ENCODE measurements at regions not wholly inside any gene's neighbourhood (a gene's known extent, or its start where the extent isn't known, plus 50 kb on each side); places are given as distances from the start of the nearest gene placed in this dataset.
"Not testable (repeated sequence)": the region's sequence is repeated elsewhere in the genome, so short reads cannot be mapped to it uniquely, and the experiment has no call there.

DNA sequence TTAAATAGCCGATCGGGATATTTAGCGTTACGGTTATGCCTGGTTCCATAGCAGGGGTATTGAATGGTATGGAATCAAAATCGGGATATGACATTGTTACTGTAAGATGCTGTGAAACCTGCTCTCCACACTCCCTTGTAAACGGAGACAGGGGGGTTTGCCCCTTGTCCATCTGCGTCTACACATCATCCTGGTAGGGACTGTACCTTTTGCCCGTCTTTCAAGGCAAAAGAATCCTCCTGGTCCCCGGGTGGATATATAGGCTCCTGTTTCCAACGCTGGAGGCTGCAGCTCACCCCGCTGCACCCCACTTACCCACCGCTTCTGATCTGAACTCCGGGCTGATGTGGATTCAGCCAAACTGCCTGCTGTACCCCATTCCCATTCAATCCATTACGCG is 189.1 kb downstream of the SHOX start:
- Histone ChIP-seq H3F3A (ENCODE audit: low read depth) (no peaks in the 10 kb centered on the region), H4K20me1 (ENCODE audit: insufficient read depth, low read length, poor library complexity, severe bottlenecking) (no peaks in the 10 kb centered on the region), H3K9me2 (replicated peaks; ENCODE audit: low read depth, low read length) (no peaks in the 10 kb centered on the region), H3K9ac (ENCODE audit: low read depth, low read length, poor library complexity, severe bottlenecking) (no peak overlapping the region), H3K79me2 (ENCODE audit: insufficient read depth, low read length) (no peaks in the 10 kb centered on the region), H3K4me1 (ENCODE audit: insufficient read depth, low read length, poor library complexity, severe bottlenecking) (no peaks in the 10 kb centered on the region), H2AFZ (ENCODE audit: low read length) (no peak overlapping the region), H3K36me3 (ENCODE audit: insufficient read depth, low read length) (no peaks in the 10 kb centered on the region), H3K9me3 (ENCODE audit: insufficient read depth, low read depth, low read length) (no peaks in the 10 kb centered on the region), H3K4me2 (ENCODE audit: low read depth, low read length, poor library complexity, severe bottlenecking) (no peak overlapping the region), H3K4me3 (ENCODE audit: low read length, poor library complexity, severe bottlenecking) (no peak overlapping the region), H3K27me3 (ENCODE audit: insufficient read depth, low read length, poor library complexity, severe bottlenecking) (no peaks in the 10 kb centered on the region)
- TF ChIP-seq EZH2phosphoT487 (IDR thresholded peaks at IDR 0.05; ENCODE audit: borderline replicate concordance) (no peak), CTCF (conservative IDR thresholded peaks at IDR 0.05; ENCODE audit: low read length) (no peak)

DNA sequence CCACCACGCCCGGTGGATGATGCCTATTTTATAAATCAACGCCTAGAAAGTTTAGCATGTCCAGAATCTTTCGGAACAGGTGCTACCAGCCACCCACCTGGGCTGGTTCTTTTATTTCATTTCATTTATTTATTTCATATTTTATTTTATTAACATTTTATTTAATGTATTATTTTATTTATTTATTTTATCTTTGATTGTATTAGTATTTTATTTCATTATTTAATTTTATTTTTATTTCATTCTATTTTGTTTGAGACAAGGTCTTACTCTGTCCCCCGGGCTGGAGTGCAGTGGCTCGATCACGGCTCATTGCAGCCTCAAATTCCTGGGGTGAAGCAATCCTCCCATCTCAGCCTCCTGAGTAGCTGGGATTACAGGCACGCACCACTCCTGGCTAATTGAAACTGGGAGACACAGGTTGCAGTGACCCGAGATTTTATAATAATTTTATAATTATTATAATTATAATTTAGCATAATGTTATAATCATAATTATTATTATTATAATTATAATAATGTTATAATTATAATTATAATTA is 187.2 kb downstream of the SHOX start:
- Histone ChIP-seq H4K20me1 (ENCODE audit: insufficient read depth, low read length, poor library complexity, severe bottlenecking) (no peaks in the 10 kb centered on the region), H3K9ac (ENCODE audit: low read depth, low read length, poor library complexity, severe bottlenecking) (no peak overlapping the region), H2AFZ (ENCODE audit: low read length) (no peak overlapping the region), H3K4me3 (ENCODE audit: low read length, poor library complexity, severe bottlenecking) (no peak overlapping the region), H3K27me3 (ENCODE audit: insufficient read depth, low read length, poor library complexity, severe bottlenecking) (no peaks in the 10 kb centered on the region), H3K79me2 (ENCODE audit: insufficient read depth, low read length) (no peaks in the 10 kb centered on the region), H3K9me3 (ENCODE audit: insufficient read depth, low read depth, low read length) (no peaks in the 10 kb centered on the region), H3F3A (ENCODE audit: low read depth) (no peaks in the 10 kb centered on the region), H3K36me3 (ENCODE audit: insufficient read depth, low read length) (no peaks in the 10 kb centered on the region), H3K4me2 (ENCODE audit: low read depth, low read length, poor library complexity, severe bottlenecking) (no peak overlapping the region), H3K9me2 (replicated peaks; ENCODE audit: low read depth, low read length) (no peaks in the 10 kb centered on the region), H3K4me1 (ENCODE audit: insufficient read depth, low read length, poor library complexity, severe bottlenecking) (no peaks in the 10 kb centered on the region)
- TF ChIP-seq CTCF (conservative IDR thresholded peaks at IDR 0.05; ENCODE audit: low read length) (no peak), EZH2phosphoT487 (IDR thresholded peaks at IDR 0.05; ENCODE audit: borderline replicate concordance) (no peak)

DNA sequence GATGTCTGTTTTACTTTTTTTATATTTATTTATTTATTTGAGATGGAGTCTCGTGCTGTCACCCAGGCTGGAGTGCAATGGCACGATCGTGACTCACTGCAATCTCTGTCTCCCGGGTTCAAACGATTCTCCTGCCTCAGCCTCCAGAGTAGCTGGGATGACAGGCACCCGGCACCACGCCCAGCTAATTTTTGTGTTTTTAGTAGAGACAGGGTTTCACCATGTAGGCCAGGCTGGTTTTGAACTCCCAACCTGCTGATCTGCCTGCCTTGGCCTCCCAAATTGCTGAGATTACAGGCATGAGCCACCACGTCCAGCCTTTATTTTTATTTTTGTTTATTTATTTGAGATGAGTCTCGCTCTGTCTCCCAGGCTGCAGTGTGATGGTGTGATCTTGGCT is 186.6 kb downstream of the SHOX start:
- not testable (repeated sequence) for H2AFZ ChIP-seq (ENCODE audit: low read length); H3K9ac ChIP-seq (ENCODE audit: low read depth, low read length, poor library complexity, severe bottlenecking); H4K20me1 ChIP-seq (ENCODE audit: insufficient read depth, low read length, poor library complexity, severe bottlenecking); H3K9me3 ChIP-seq (ENCODE audit: insufficient read depth, low read depth, low read length); H3K27me3 ChIP-seq (ENCODE audit: insufficient read depth, low read length, poor library complexity, severe bottlenecking); H3K4me2 ChIP-seq (ENCODE audit: low read depth, low read length, poor library complexity, severe bottlenecking); H3K36me3 ChIP-seq (ENCODE audit: insufficient read depth, low read length); H3F3A ChIP-seq (ENCODE audit: low read depth); H3K4me1 ChIP-seq (ENCODE audit: insufficient read depth, low read length, poor library complexity, severe bottlenecking); H3K9me2 ChIP-seq (replicated peaks; ENCODE audit: low read depth, low read length); H3K79me2 ChIP-seq (ENCODE audit: insufficient read depth, low read length); H3K4me3 ChIP-seq (ENCODE audit: low read length, poor library complexity, severe bottlenecking)

- Histone ChIP-seq H2AFZ (ENCODE audit: low read length) (no peak overlapping the region), H3K27me3 (ENCODE audit: insufficient read depth, low read length, poor library complexity, severe bottlenecking) (no peaks in the 10 kb centered on the region), H3K79me2 (ENCODE audit: insufficient read depth, low read length) (no peaks in the 10 kb centered on the region), H3F3A (ENCODE audit: low read depth) (no peaks in the 10 kb centered on the region), H3K4me3 (ENCODE audit: low read length, poor library complexity, severe bottlenecking) (no peak overlapping the region), H3K9ac (ENCODE audit: low read depth, low read length, poor library complexity, severe bottlenecking) (no peak overlapping the region), H3K4me2 (ENCODE audit: low read depth, low read length, poor library complexity, severe bottlenecking) (no peak overlapping the region), H3K9me2 (replicated peaks; ENCODE audit: low read depth, low read length) (no peaks in the 10 kb centered on the region), H4K20me1 (ENCODE audit: insufficient read depth, low read length, poor library complexity, severe bottlenecking) (no peaks in the 10 kb centered on the region), H3K9me3 (ENCODE audit: insufficient read depth, low read depth, low read length) (no peaks in the 10 kb centered on the region), H3K36me3 (ENCODE audit: insufficient read depth, low read length) (no peaks in the 10 kb centered on the region), H3K4me1 (ENCODE audit: insufficient read depth, low read length, poor library complexity, severe bottlenecking) (no peaks in the 10 kb centered on the region)
- TF ChIP-seq EZH2phosphoT487 (IDR thresholded peaks at IDR 0.05; ENCODE audit: borderline replicate concordance) = no peak
- no peak for TF ChIP-seq CTCF (conservative IDR thresholded peaks at IDR 0.05; ENCODE audit: low read length)
These were observed 185.8 kb downstream of the SHOX start for GRCh38 chrX:816411-816810.

Measured in Loucy (cell line).